ENCODE measurements at regions not wholly inside any gene's neighbourhood (a gene's known extent, or its start where the extent isn't known, plus 50 kb on each side); places are given as distances from the start of the nearest gene placed in this dataset.

GRCh38 chr7:20035279-20035875 lies 181.8 kb downstream of the MACC1 start:
- Histone ChIP-seq H3K27me3 (ENCODE audit: low read length) (no peaks in the 10 kb centered on the region), H3K27ac (ENCODE audit: low read depth, low read length) (no peak overlapping the region), H3K9ac (ENCODE audit: low read length) (no peak overlapping the region), H4K20me1 (ENCODE audit: low read depth, low read length) (no peaks in the 10 kb centered on the region), H3F3A (ENCODE audit: insufficient read depth) (no peaks in the 10 kb centered on the region), H3K9me3 (ENCODE audit: insufficient read depth, low read length) (no peaks in the 10 kb centered on the region), H3K4me3 (ENCODE audit: insufficient read depth, low read length, poor library complexity, severe bottlenecking) (no peak overlapping the region), H3K36me3 (ENCODE audit: low read length) (no peaks in the 10 kb centered on the region), H3K79me2 (ENCODE audit: insufficient read depth, low read length) (no peaks in the 10 kb centered on the region), H3K9me2 (replicated peaks; ENCODE audit: insufficient read depth, low read length) (no peaks in the 10 kb centered on the region), H2AFZ (ENCODE audit: low read depth, low read length, severe bottlenecking) (no peak overlapping the region), H3K4me2 (ENCODE audit: low read depth, low read length, poor library complexity, severe bottlenecking) (no peak overlapping the region)
- no peak for TF ChIP-seq EZH2phosphoT487 (conservative IDR thresholded peaks at IDR 0.05; ENCODE audit: low read length)
- no peak for TF ChIP-seq CTCF (IDR thresholded peaks at IDR 0.05; ENCODE audit: insufficient read depth, low read length, poor library complexity, severe bottlenecking)

- Histone ChIP-seq H4K20me1 (ENCODE audit: low read depth, low read length) (no peaks in the 10 kb centered on the region), H3K79me2 (ENCODE audit: insufficient read depth, low read length) (no peaks in the 10 kb centered on the region), H3K4me2 (ENCODE audit: low read depth, low read length, poor library complexity, severe bottlenecking) (no peak overlapping the region), H3K9ac (ENCODE audit: low read length) (no peak overlapping the region), H3K9me2 (replicated peaks; ENCODE audit: insufficient read depth, low read length) (no peaks in the 10 kb centered on the region), H3K36me3 (ENCODE audit: low read length) (no peaks in the 10 kb centered on the region), H3F3A (ENCODE audit: insufficient read depth) (no peaks in the 10 kb centered on the region), H3K27me3 (ENCODE audit: low read length) (no peaks in the 10 kb centered on the region), H3K27ac (ENCODE audit: low read depth, low read length) (no peak overlapping the region), H3K9me3 (ENCODE audit: insufficient read depth, low read length) (no peaks in the 10 kb centered on the region), H3K4me3 (ENCODE audit: insufficient read depth, low read length, poor library complexity, severe bottlenecking) (no peak overlapping the region), H2AFZ (ENCODE audit: low read depth, low read length, severe bottlenecking) (no peak overlapping the region)
- TF ChIP-seq EZH2phosphoT487 (conservative IDR thresholded peaks at IDR 0.05; ENCODE audit: low read length) (no peak), CTCF (IDR thresholded peaks at IDR 0.05; ENCODE audit: insufficient read depth, low read length, poor library complexity, severe bottlenecking) (no peak)
These were observed 183.4 kb downstream of the MACC1 start for GRCh38 chr7:20033621-20034400.

GRCh38 chr7:20032741-20033140 lies 184.4 kb downstream of the MACC1 start:
- Histone ChIP-seq H3K27me3 (ENCODE audit: low read length) (no peaks in the 10 kb centered on the region), H3K4me2 (ENCODE audit: low read depth, low read length, poor library complexity, severe bottlenecking) (no peak overlapping the region), H3K4me3 (ENCODE audit: insufficient read depth, low read length, poor library complexity, severe bottlenecking) (no peak overlapping the region), H3K27ac (ENCODE audit: low read depth, low read length) (no peak overlapping the region), H3K9ac (ENCODE audit: low read length) (no peak overlapping the region), H3K79me2 (ENCODE audit: insufficient read depth, low read length) (no peaks in the 10 kb centered on the region), H3F3A (ENCODE audit: insufficient read depth) (no peaks in the 10 kb centered on the region), H2AFZ (ENCODE audit: low read depth, low read length, severe bottlenecking) (no peak overlapping the region), H4K20me1 (ENCODE audit: low read depth, low read length) (no peaks in the 10 kb centered on the region), H3K9me3 (ENCODE audit: insufficient read depth, low read length) (no peaks in the 10 kb centered on the region), H3K36me3 (ENCODE audit: low read length) (no peaks in the 10 kb centered on the region), H3K9me2 (replicated peaks; ENCODE audit: insufficient read depth, low read length) (no peaks in the 10 kb centered on the region)
- no peak for TF ChIP-seq EZH2phosphoT487 (conservative IDR thresholded peaks at IDR 0.05; ENCODE audit: low read length)

- no peaks in the 10 kb centered on the region for H3K36me3 ChIP-seq (ENCODE audit: low read length)
- no peak overlapping the region for H2AFZ ChIP-seq (ENCODE audit: low read depth, low read length, severe bottlenecking)
- H3K9me3 ChIP-seq (ENCODE audit: insufficient read depth, low read length) = no peaks in the 10 kb centered on the region
- H3K4me3 ChIP-seq (ENCODE audit: insufficient read depth, low read length, poor library complexity, severe bottlenecking) = no peak overlapping the region
- H3K79me2 ChIP-seq (ENCODE audit: insufficient read depth, low read length) = no peaks in the 10 kb centered on the region
- no peaks in the 10 kb centered on the region for H3F3A ChIP-seq (ENCODE audit: insufficient read depth)
- H3K9me2 ChIP-seq (replicated peaks; ENCODE audit: insufficient read depth, low read length) = no peaks in the 10 kb centered on the region
- no peaks in the 10 kb centered on the region for H4K20me1 ChIP-seq (ENCODE audit: low read depth, low read length)
- H3K4me2 ChIP-seq (ENCODE audit: low read depth, low read length, poor library complexity, severe bottlenecking) = no peak overlapping the region
- no peak overlapping the region for H3K27ac ChIP-seq (ENCODE audit: low read depth, low read length)
- no peaks in the 10 kb centered on the region for H3K27me3 ChIP-seq (ENCODE audit: low read length)
- no peak for TF ChIP-seq CTCF (IDR thresholded peaks at IDR 0.05; ENCODE audit: insufficient read depth, low read length, poor library complexity, severe bottlenecking)
- TF ChIP-seq EZH2phosphoT487 (conservative IDR thresholded peaks at IDR 0.05; ENCODE audit: low read length) = no peak
- H3K9ac ChIP-seq (ENCODE audit: low read length) = no peak overlapping the region
These were observed 186.2 kb downstream of the MACC1 start for GRCh38 chr7:20030915-20031362.

Measured in SU-DHL-6 (cell line).